ENCODE measurements at regions not wholly inside any gene's neighbourhood (a gene's known extent, or its start where the extent isn't known, plus 50 kb on each side); places are given as distances from the start of the nearest gene placed in this dataset.

DNA sequence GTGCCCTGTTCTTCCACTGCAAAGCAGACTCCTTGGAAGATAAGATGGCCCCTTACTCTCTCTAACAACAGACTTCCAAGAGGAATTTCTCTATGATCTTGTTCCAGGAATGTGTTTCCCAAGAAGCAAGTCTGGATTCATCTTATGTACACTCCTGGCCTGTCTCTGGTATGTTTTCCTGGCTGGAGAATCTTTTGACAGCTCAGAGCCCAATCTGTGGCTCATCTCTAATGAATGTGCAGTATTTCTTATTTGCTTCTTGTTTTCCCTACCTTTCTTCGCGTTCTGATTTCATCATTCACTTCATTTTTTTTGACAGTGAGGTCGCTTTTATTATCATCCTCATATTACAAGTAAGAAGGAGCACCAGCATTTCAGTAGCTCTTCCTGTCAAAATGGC is 53.0 kb upstream of the PITRM1 start:
- TF ChIP-seq, protein P1, sequence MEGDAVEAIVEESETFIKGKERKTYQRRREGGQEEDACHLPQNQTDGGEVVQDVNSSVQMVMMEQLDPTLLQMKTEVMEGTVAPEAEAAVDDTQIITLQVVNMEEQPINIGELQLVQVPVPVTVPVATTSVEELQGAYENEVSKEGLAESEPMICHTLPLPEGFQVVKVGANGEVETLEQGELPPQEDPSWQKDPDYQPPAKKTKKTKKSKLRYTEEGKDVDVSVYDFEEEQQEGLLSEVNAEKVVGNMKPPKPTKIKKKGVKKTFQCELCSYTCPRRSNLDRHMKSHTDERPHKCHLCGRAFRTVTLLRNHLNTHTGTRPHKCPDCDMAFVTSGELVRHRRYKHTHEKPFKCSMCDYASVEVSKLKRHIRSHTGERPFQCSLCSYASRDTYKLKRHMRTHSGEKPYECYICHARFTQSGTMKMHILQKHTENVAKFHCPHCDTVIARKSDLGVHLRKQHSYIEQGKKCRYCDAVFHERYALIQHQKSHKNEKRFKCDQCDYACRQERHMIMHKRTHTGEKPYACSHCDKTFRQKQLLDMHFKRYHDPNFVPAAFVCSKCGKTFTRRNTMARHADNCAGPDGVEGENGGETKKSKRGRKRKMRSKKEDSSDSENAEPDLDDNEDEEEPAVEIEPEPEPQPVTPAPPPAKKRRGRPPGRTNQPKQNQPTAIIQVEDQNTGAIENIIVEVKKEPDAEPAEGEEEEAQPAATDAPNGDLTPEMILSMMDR (IDR thresholded peaks at IDR 0.05): no peak
- no peak for TF ChIP-seq POLR2AphosphoS5 (IDR thresholded peaks at IDR 0.05; ENCODE audit: insufficient read depth in 1 of 2, low read depth in 1 of 2)

All from vagina (tissue), 2 donors.